HuH-7 (cell line): ENCODE measurements at regions not wholly inside any gene's neighbourhood (a gene's known extent, or its start where the extent isn't known, plus 50 kb on each side); places are given as distances from the start of the nearest gene placed in this dataset.
"Not testable (repeated sequence)": the region's sequence is repeated elsewhere in the genome, so short reads cannot be mapped to it uniquely, and the experiment has no call there.

Experiments
- DNase-seq: peaks from one replicate; pipeline ENCODE4 v3.0.0; 2011; ENCODE audit warnings: low spot score

DNA sequence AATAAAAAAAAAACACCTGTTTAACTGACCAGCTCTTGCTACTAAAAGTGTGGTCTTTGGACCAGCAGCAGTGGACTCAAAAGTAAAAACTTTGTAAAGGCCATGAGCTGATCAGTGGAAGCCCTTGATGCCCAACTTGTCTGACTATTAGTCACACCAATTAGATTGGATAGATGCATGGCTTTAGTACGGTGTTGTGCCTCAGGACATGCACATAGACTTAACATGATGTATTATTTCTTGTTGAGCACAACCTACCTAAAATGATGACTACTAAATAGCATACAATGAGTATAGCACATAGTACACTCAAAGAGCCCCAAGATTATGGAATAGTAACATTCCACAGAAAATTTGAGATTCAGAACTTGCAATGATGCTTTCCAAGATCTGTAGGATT lies 95.1 kb upstream of the FIBIN start:
- no peak for DNase-seq

DNA sequence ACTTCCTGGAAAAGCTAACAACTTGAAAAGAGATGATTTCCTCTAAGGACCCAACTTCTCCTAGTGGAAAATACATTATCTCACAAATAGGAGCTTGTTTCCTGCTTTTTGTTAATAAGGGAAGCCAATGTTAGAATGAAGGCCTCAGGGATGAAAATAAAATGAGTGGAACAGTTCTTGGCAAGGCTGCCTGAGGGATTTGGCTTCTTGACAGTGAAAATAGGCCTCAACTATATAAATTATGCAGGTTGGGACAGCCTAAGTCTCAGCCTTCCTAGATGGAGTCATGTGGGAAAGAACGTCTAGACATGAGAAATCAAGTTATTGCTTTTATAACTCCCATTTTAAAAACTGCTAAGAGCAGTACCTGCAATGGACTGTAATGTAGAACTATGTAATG lies 92.8 kb upstream of the FIBIN start:
- DNase-seq = no peak

DNA sequence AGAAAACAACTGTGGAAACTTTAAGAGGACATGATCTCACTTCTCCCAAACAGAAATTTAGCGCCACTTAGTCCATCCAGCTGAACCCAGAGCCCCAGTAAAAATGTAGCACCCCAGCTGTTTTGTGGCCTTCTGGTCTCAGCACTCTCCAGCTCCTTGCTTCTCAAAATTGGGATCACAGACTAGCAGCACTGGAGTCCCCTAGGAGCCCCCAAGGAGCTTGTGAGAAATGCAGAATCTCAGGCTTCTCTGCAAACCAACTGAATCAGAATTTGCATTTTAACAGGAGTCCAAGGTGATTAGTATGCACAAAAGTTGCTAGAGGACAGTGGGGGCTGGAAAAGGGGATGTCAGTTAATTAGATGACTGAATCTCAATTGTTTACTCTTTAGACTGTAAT lies 89.8 kb upstream of the FIBIN start:
- DNase-seq = no peak

DNA sequence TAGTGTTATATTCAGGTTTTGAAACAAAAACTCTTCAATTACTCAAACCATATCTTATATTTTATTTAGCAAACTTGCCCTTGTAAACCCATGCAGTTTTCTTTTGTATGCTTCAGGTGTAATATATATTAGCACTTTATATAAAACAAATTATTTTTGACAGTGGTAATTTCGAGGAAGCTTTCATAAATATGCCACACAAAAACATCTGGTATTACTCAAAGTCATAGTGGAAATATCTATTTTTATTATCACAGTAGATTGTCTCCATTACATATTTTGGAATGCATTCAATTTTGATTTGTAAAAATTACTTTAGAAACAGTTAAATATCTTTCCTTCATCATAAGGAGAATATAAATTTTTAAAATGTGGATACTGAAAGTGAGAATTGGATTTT lies 89.1 kb upstream of the FIBIN start:
- no peak for DNase-seq

DNA sequence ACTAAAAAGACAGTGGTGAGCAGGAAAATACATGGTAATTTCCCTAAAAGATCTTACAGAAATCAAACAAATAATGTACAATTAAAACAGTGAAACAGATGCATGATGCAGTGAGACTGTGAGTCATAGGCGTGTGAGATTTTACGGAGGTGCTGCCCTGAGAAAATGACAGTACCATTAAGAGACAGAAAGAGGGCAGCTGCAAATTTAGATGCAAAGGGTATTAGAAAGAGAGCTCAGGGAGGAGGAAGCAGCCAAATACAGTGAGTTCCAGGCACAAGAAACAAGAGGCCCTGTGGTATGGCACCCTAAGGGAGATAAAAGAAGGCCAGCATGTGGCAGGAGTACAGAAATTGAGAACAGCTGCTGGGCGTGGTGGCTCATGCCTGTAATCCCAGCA lies 88.5 kb upstream of the FIBIN start:
- DNase-seq = no peak

DNA sequence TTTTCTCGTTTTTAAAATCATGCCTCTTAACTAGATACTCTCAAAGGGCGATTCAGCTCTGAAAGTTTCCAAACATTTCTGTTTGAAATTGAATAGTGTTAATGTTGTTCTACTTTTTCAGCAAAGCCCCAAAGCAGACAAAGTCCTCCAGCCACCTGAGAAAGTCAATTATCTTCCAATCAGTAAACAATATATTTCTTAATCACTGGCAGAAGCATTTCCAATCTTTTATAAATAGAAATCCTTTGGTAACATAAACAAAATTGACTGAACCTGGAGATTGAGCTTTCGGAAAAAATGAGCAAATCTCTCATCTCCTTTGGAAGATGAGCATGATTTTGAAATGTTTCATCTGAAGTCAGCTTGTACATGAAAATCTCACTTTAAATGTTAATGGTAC lies 84.4 kb upstream of the FIBIN start:
- no peak for DNase-seq

DNA sequence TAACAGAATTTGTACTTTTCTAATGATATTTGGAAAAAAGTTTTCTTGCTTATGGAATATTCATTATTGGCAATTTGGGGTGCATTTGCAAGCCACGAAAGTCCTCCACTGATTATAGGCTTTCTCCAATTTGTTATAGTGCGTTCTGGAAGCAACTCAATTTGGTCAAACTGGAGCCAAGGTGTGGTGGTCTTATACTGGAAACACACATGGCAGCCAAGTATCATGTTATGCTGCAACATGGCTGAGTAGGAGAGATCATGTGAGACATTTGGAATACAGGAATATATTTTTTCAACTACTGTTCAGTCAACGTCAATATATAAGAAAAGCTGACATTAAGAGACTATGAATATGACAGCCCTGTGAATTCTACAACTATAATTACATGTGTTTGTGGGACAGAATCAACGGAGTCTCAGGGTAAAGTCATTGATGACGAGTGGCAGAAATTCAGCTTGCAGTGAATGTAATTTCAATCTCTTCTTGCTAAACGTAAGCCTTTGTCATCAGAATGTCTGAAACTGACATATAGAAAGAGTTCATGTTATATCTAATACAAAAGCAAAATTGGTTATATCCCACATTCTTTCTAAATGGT lies 83.8 kb upstream of the FIBIN start:
- DNase-seq = no peak

DNA sequence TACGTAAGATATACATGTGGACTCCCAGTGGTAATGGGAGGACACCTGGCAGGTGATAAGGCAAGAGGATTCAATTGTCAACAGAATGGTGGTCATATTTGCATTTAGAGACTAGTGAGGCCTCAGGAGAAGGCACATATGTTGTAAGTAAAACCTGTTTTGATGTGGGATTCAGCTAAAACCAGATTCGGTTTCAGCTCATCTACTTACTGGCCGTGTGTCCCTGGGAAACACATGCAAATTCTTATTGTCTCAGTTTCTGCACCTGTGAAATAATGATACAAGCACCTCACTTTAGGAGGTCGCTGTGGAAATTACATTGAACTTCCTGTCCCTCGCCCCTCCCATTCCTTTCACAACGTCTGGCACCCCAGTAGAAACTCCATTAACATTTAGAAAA lies 78.9 kb upstream of the FIBIN start:
- DNase-seq = no peak

DNA sequence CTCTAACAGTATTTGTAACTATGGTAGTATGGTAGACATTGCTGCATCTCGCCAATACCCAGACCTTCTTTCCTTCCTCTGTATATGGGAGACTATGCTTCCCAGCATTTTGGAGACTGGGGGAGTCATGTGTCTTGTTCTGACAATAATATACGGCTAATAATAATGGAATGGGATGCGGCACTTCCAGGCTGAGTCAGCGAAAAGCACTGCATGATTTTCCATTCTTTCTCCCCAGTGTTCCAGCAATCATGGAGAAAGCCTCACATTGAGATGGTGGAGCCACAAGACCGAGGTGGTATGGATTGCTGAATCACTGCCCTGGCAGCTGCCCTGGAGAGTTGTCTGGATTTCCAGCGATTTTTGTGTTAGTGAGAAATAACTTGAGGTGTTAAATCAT lies 77.1 kb upstream of the FIBIN start:
- no peak for DNase-seq

DNA sequence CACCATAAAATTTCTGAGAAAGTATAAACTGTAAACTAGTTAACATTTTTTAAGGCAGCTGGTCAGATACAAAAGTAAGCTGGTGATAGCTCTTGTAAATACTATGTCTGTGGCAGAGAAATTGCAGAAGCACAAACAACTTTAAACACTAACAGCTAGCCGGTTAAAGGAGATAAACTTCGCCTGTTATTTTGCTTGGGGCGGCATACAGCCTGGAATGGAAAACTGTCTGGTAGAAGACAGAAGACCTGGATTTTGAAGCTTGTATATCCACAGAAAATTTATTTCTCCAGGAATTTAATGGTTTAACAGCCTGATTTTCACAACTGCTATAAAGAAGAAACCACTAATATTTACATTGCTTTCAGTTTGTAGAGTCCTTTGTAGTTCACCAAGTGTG lies 65.3 kb upstream of the FIBIN start:
- no peak for DNase-seq

DNA sequence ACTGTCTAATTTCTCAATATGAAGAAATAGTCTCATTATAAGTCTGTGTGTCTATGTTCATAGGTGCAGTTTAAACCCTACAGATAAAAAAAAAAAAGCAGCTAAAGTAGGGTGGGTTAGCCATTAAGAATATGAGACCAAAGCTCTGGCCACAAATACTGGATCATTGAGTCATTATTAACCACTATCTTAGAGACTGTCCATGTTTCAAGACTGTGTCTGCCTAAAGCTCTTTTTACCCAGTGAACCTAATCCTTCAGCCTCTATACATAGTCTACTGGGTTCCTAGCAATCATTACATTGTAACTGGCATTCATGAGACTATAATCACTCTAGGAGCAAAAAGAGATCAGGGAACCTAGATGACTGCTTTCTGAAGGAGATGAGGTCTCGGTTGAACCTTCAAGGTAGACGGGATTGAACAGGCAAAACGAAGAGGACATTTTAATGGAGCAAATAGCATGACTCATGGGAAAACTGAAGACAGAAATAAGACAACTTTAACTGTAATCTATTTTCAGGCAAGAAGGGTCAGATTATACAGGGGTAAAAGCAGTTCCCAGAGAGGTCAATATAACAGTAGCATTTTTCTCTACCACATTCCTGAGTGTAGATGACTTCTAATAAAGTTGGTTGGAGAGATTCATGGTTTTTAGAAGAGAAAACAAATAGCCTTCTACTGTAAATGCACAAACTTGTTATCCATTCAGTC lies 64.0 kb upstream of the FIBIN start:
- DNase-seq = no peak

DNA sequence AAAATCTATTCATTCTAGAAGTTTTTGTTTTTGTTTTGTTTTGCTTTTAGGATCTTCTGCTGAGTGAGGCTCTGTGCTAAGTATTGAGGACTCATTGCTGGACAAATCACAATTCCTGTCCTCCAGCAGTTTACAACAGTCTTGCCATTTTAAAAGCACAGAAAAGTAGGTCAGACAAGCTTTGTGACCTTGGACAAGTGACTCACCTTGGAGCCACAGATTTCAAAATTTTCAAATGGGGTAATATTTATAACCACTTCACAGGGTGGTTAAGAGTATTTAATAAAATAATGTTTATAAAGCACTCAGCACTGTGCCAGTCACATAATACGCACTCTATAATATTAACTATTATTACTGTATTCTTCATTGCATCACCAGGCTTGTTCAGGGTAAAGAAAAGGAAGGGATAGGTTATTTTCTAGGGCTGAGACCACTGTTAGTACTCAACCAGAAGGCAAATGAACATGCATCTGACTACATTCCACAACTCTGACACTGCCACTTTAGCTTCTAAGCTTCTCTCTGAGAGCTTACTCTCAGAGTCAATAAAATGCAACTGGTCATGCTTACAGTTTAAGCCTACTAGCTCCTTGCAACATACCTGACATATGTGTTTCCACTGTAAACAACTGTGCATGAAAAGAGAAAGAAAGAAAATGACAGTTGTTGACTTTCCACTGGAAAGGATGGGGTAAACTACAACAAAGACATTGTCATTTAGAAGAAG lies 63.2 kb upstream of the FIBIN start:
- DNase-seq = no peak

DNA sequence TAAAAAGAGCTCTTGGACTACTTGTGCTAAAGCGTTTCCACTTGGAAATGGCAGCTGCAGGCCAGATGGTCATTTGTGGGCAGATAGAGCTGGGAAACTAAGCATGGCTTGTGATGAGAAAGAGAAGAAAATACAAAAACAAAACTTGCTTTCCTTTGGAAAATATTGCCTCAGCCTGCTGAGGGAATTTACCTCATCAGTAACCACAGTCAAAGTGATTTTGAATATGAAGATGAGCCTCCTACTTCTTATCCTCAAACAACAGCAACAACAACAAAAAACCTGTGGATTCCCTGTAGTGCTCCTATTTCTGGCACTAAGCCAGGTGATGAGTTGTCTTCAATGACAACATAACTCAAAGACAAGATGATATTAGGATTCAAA lies 62.7 kb upstream of the FIBIN start:
- no peak for DNase-seq

DNA sequence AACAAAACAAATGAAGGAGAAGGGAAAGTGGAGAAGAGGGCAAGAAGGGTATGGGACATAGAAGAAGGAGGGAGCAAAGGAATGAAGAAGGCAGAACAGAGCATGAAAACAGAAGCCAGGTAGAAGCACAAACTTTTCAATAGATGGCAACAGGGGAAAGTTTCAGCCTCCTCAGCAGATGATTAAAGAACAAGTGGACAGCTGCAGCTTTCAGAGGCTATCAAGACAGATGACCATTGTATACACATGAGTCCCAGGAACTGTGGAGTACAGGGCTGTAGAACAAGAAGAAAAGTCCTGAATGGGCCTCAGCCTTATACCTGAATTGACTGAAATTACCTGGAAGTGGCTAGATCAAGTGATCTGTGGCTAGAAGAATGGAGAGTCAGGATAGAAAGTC lies 62.0 kb upstream of the FIBIN start:
- DNase-seq = no peak

DNA sequence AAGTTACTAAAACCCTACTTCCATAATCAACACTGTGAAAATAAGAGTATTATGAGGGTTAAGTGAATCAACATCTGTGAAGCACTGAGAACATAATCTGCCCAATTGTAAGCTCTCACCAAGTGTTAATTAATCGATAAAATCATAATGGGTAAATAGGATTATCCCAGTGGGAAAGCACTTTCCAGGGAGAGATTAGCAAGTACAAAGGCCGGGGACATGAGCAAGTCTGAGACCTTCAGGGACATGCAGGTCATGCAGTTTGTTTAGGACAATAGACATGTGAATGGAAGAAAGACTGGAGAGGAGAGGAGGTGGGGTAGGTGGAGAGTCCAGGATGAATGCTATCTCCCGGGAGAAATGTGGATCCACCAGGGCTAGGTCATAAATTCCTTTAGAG lies 57.8 kb upstream of the FIBIN start:
- DNase-seq = no peak

DNA sequence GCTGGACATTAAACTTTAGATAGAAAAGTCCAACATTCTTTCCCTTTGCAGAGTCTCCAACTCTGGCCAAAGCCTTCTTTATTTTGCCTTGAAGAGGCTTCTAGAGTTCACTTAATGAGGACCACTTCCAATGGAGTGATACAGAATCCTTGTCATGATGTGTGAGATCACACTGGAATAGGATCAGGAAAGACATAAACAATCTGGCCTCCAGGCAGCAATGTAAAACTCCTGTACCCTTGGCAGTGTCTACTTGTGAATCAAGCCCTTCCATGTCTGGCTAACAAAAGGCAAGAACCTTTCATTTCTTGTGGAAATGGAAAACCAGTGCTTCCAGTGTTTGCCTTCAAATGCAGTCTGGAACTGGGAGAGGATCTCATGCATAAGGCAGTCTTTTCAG lies 56.5 kb upstream of the FIBIN start:
- no peak for DNase-seq

DNA sequence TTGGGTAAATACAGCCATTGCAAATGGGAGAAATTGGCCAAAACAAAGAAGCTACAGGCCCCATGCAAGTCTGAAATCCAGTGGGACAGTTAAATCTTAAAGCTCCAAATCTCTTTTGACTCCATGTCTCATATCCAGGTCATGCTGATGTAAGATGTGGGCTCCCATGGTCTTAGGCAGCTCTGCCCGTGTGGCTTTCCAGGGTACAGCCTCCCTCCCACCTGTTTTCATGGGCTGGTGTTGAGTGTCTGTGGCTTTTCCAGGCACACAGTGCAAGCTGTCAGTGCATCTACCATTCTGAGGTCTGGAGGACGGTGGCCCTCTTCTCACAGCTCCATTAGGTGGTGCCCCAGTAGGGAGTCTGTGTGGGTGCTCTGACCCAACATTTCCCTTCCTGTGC lies 53.4 kb upstream of the FIBIN start:
- DNase-seq = not testable (repeated sequence)

DNA sequence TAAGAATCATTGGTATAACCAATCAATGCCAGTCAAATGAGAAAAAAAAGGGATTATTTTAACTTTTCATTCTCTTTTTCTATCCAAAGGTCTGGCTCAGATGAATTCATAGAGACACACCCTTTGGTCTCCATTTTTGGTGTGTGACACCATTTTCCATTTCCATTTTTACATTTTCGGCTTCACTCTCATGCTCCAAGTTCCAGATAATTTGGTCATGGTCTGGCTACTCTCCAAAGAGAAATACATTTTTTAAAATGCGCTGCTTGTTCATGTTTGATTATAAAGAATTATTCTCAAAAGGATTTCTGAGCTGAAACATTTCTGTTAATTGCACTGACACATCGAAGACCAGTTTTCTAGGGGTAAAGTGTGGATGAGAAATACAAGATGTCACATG lies 51.6 kb upstream of the FIBIN start:
- DNase-seq = no peak

DNA sequence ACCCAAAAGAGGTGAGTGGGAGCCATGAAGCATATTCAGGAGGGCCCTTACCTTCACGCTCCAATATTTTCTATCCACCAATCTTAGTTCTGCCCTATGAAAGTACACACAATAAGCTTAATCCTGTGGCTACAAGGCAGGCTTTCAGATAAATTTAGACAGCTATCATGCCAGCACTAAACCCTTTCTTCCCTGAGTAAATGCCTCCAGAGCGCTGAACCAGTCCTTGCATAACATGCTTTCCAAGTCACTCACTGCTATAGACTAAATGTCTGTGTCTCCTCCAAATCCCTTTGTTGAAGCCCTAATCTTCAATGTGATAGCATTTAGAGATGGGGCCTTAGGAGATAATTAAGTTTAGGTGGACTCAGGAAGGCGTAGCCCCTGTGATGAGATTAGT lies 50.3 kb upstream of the FIBIN start:
- no peak for DNase-seq
